ENCODE measurements at regions not wholly inside any gene's neighbourhood (a gene's known extent, or its start where the extent isn't known, plus 50 kb on each side); places are given as distances from the start of the nearest gene placed in this dataset.

DNA sequence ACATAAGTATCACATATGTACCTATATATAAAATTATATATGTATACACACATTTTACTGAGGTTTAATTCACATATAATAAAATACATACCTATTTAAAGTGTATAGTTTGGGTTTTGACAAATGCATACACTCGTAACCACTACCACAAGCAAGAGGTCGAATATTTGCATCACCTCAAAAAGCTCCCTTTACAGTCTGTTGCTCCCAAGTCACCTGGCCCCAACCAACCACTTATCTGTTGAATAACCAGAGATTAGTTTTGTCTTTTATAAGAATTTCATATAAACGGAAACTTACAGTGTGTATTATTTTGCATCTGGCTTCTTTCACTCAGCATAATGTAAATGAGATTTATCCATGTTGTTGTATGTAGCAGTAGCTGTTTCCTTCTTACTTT lies 218.9 kb downstream of the MAT2B start:
- Histone ChIP-seq H3K4me3 (ENCODE audit: low read depth, low read length) (no peak overlapping the region), H3K27me3 (no peaks in the 10 kb centered on the region), H3K36me3 (no peaks in the 10 kb centered on the region), H3K4me1 (no peaks in the 10 kb centered on the region), H3K9me3 (no peaks in the 10 kb centered on the region)
- DNase-seq = no peak
- TF ChIP-seq, protein P1, sequence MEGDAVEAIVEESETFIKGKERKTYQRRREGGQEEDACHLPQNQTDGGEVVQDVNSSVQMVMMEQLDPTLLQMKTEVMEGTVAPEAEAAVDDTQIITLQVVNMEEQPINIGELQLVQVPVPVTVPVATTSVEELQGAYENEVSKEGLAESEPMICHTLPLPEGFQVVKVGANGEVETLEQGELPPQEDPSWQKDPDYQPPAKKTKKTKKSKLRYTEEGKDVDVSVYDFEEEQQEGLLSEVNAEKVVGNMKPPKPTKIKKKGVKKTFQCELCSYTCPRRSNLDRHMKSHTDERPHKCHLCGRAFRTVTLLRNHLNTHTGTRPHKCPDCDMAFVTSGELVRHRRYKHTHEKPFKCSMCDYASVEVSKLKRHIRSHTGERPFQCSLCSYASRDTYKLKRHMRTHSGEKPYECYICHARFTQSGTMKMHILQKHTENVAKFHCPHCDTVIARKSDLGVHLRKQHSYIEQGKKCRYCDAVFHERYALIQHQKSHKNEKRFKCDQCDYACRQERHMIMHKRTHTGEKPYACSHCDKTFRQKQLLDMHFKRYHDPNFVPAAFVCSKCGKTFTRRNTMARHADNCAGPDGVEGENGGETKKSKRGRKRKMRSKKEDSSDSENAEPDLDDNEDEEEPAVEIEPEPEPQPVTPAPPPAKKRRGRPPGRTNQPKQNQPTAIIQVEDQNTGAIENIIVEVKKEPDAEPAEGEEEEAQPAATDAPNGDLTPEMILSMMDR (IDR thresholded peaks at IDR 0.05; ENCODE audit: low read depth, low read length) = no peak

DNA sequence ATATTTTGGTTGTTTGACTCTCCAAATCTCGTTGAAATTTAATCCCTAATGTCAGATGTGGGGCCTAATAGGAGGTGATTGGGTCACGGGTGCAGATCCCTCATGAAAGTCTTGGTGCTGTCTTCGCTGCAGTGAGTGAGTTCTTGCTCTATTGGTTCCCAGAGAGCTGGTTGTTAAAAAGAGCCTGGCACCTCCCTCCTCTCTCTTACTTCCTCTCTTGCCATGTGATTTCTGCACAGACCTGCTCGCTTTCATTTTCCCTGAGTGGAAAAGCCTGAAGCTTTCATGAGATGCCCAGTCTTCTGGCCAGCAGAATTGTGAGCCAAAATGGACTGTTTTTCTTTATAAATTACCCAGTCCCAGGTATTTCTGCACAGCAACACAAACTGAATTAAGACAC lies 221.6 kb downstream of the MAT2B start:
- H3K4me3 ChIP-seq (ENCODE audit: low read depth, low read length) = no peak overlapping the region
- H3K4me1 ChIP-seq = no peaks in the 10 kb centered on the region
- DNase-seq = no peak
- no peaks in the 10 kb centered on the region for H3K27me3 ChIP-seq
- H3K9me3 ChIP-seq = no peaks in the 10 kb centered on the region
- no peaks in the 10 kb centered on the region for H3K36me3 ChIP-seq
- TF ChIP-seq, protein P1 (IDR thresholded peaks at IDR 0.05; ENCODE audit: low read depth, low read length) = no peak

DNA sequence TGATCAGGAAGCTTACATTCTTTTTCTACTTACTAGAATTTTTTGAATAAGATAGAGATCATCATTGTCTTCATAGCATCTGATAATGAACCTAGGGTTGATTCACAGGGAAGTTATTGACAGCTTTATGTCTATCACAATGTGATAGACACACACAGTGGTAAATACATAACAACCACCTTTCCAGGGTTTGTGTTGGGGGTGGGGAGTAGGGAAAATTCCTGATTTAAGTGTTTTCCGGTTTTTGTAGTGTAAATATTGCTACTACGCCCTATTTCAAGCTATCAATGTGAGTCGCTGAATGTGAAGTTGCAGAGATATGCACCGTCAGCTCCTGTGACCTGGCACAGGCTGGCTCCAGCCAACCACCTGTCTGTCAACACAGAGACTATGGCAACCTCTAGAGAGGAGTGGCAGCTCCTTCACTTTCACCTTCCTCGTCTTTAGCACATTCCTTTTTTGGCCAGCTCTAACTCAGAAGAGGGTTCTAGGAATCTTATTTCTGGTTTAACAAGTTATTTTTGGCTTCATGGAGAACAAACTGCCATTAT lies 224.9 kb downstream of the MAT2B start:
- TF ChIP-seq, protein P1 (IDR thresholded peaks at IDR 0.05; ENCODE audit: low read depth, low read length) = no peak
- no peak for DNase-seq
- no peaks in the 10 kb centered on the region for H3K9me3 ChIP-seq
- no peak overlapping the region for H3K4me3 ChIP-seq (ENCODE audit: low read depth, low read length)
- H3K27me3 ChIP-seq = no peaks in the 10 kb centered on the region
- H3K4me1 ChIP-seq = no peaks in the 10 kb centered on the region
- H3K36me3 ChIP-seq = no peaks in the 10 kb centered on the region

DNA sequence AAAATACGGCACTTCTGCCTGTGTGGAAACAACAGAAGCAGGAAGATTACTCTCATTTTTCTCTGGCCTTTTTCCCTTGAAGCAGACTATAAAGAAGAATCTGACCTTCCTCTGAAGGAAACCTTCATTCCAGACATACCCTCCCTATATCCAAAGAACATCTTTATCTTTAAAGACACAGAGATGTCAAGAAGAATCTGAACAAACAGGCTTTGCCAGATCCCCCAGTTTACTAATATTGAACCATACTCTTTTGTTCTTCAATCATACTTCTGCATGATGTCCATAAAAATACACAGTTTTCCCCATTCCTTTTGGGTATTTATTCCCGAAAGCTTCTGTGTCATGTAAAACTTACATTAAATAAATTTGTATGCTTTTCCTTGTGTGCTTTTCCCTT lies 225.8 kb downstream of the MAT2B start:
- Histone ChIP-seq H3K9me3 (no peaks in the 10 kb centered on the region), H3K4me3 (ENCODE audit: low read depth, low read length) (no peak overlapping the region), H3K4me1 (no peaks in the 10 kb centered on the region), H3K27me3 (no peaks in the 10 kb centered on the region), H3K36me3 (no peaks in the 10 kb centered on the region)
- TF ChIP-seq, protein P1 (IDR thresholded peaks at IDR 0.05; ENCODE audit: low read depth, low read length) = no peak
- no peak for DNase-seq

DNA sequence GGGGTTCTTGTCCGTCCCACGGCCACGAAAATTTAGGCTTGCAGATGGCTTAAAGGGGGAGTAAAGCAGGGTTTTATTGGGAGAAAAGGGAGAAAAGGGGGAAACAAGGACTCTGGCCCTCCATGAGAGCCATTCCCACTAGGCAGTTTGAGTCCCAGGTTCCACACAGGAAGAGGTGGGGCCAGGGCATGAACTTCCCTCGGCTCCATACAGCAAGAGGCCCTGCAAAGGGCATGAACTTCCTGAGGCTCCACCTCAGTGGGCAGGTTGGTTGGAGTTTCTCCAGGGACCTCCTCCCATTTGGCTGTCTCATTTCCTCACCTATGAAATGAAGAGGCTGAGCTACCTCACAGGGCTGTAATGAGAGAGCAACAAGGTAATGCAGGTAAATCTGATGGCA lies 229.7 kb downstream of the MAT2B start:
- Histone ChIP-seq H3K4me3 (ENCODE audit: low read depth, low read length) (no peak overlapping the region), H3K36me3 (no peaks in the 10 kb centered on the region), H3K27me3 (no peaks in the 10 kb centered on the region), H3K4me1 (no peaks in the 10 kb centered on the region), H3K9me3 (no peaks in the 10 kb centered on the region)
- no peak for DNase-seq
- TF ChIP-seq, protein P1 (IDR thresholded peaks at IDR 0.05; ENCODE audit: low read depth, low read length) = no peak

DNA sequence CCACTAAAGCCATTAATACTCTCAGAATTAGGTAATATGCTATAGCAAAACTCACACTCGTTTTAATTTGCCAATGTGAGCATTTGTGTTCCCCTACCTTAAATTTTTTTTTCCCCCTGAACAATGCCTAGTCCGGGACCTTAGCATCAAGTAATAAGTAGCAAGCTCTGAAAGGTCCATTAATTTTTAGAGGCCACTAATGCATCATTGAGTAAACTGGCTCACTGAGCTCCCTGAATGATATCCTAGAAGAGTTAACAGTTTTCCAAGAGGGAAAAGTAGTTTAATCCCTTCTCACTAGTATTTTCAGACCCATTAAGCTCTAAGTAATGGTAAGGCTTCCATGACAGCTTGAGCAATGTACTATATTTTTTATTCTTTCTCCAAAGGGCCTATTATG lies 242.2 kb downstream of the MAT2B start:
- H3K36me3 ChIP-seq = no peaks in the 10 kb centered on the region
- no peak overlapping the region for H3K4me3 ChIP-seq (ENCODE audit: low read depth, low read length)
- DNase-seq = no peak
- TF ChIP-seq, protein P1 (IDR thresholded peaks at IDR 0.05; ENCODE audit: low read depth, low read length) = no peak
- H3K9me3 ChIP-seq = no peaks in the 10 kb centered on the region
- no peaks in the 10 kb centered on the region for H3K27me3 ChIP-seq
- H3K4me1 ChIP-seq = no peaks in the 10 kb centered on the region

All from BE2C (cell line).